IMR-90 (cell line): ENCODE measurements at regions not wholly inside any gene's neighbourhood (a gene's known extent, or its start where the extent isn't known, plus 50 kb on each side); places are given as distances from the start of the nearest gene placed in this dataset.

Experiments used
- CEBPB ChIP-seq: IDR thresholded peaks from 2 replicates; pipeline ENCODE4 v1.6.1; 2012; ENCODE audit warnings: low read depth, low read length, improper control_type of control experiment
- CHD1 ChIP-seq: IDR thresholded peaks from 2 replicates; pipeline ENCODE4 v1.6.1; 2012; ENCODE audit warnings: low read depth, low read length, improper control_type of control experiment
- CTCF ChIP-seq: conservative IDR thresholded peaks from 2 replicates; pipeline ENCODE4 v1.5.1; 2012; ENCODE audit warnings: mild to moderate bottlenecking, low read depth, low read length, improper control_type of control experiment
- ELK1 ChIP-seq: fragments of 150-350 bp; IDR thresholded peaks from 2 replicates; pipeline ENCODE4 v1.6.1; 2016; ENCODE audit warnings: low read depth, mild to moderate bottlenecking, low read length, moderate library complexity, borderline replicate concordance
- FOS ChIP-seq: fragments of 150-350 bp; IDR thresholded peaks from 2 replicates; pipeline ENCODE4 v1.6.1; 2016; ENCODE audit warnings: low read depth, low read length
- MAFK ChIP-seq: IDR thresholded peaks from 2 replicates; pipeline ENCODE4 v1.6.1; 2012; ENCODE audit warnings: low read depth, low read length, improper control_type of control experiment
- MAZ ChIP-seq: IDR thresholded peaks from 2 replicates; pipeline ENCODE4 v1.6.1; 2012; ENCODE audit warnings: low read depth, mild to moderate bottlenecking, low read length, improper control_type of control experiment, moderate library complexity, borderline replicate concordance
- MXI1 ChIP-seq: IDR thresholded peaks from 2 replicates; pipeline ENCODE4 v1.6.1; 2012; ENCODE audit warnings: low read depth, mild to moderate bottlenecking, low read length, moderate library complexity, borderline replicate concordance
- POLR2A ChIP-seq: IDR thresholded peaks from 2 replicates; pipeline ENCODE4 v1.6.1; 2012; ENCODE audit warnings: mild to moderate bottlenecking, low read depth, low read length
- RAD21 ChIP-seq: IDR thresholded peaks from 2 replicates; pipeline ENCODE4 v1.6.1; 2012; ENCODE audit warnings: low read length, improper control_type of control experiment
- RCOR1 ChIP-seq: IDR thresholded peaks from 2 replicates; pipeline ENCODE4 v1.6.1; 2012; ENCODE audit warnings: mild to moderate bottlenecking, low read length, improper control_type of control experiment; ENCODE audit not compliant: insufficient replicate concordance
- RFX5 ChIP-seq: IDR thresholded peaks from 2 replicates; pipeline ENCODE4 v1.8.0; 2012; ENCODE audit warnings: low read depth, mild to moderate bottlenecking, low read length, moderate library complexity
- SMC3 ChIP-seq: fragments of 150-350 bp; IDR thresholded peaks from 2 replicates; pipeline ENCODE4 v1.6.1; 2016; ENCODE audit warnings: low read depth, mild to moderate bottlenecking, antibody characterized with exemption, low read length, moderate library complexity
- USF2 ChIP-seq: fragments of 150-350 bp; IDR thresholded peaks from 2 replicates; pipeline ENCODE4 v1.6.1; 2017; ENCODE audit warnings: mild to moderate bottlenecking, antibody characterized with exemption, low read length, low read depth

- no peak for TF ChIP-seq CTCF
- TF ChIP-seq RAD21: no peak
- no peak for TF ChIP-seq MXI1
- no peak for TF ChIP-seq CEBPB
- TF ChIP-seq POLR2A: no peak
- TF ChIP-seq FOS: no peak
- TF ChIP-seq CHD1: no peak
- TF ChIP-seq MAFK: no peak
- no peak for TF ChIP-seq ELK1
- no peak for TF ChIP-seq USF2
- TF ChIP-seq SMC3: no peak
- TF ChIP-seq RCOR1: no peak
- no peak for TF ChIP-seq RFX5
- no peak for TF ChIP-seq MAZ
Observed at GRCh38 chr6:167398214-167399050, 73.5 kb downstream of the TTLL2 start.
